ENCODE measurements at regions not wholly inside any gene's neighbourhood (a gene's known extent, or its start where the extent isn't known, plus 50 kb on each side); places are given as distances from the start of the nearest gene placed in this dataset.
"Not testable (repeated sequence)": the region's sequence is repeated elsewhere in the genome, so short reads cannot be mapped to it uniquely, and the experiment has no call there.

GRCh38 chr1:244305776-244306341, 145.8 kb downstream of the ADSS2 start:
- no peak for TF ChIP-seq CTCF (IDR thresholded peaks at IDR 0.05; ENCODE audit: low read depth, low read length, missing control alignments)
- H3K4me3 ChIP-seq (replicated peaks; ENCODE audit: low read depth, low read length), result no peak overlapping the region
- DNase-seq (ENCODE audit: extremely low read depth, low read depth), result no peak

DNA sequence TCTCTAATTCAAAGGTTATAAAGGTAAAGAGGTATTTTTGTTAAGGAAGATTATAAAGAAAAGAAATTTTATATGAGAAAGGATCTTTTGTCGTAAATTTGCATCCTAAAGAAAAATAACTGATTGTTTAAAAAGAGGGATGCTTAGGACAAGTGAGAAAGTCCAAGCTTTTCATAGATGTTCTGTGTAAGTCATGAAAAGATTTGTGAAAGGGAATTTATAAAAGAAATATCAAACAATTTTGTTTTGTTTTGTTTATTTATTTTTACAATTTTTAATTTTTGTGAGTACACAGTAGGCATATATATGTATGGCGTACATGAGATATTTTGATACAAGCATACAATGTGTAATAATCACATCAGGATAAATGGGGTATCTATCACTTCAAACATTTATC, 145.2 kb downstream of the ADSS2 start:
- TF ChIP-seq CTCF (IDR thresholded peaks at IDR 0.05; ENCODE audit: low read depth, low read length, missing control alignments), result no peak
- no peak overlapping the region for H3K4me3 ChIP-seq (replicated peaks; ENCODE audit: low read depth, low read length)
- no peak for DNase-seq (ENCODE audit: extremely low read depth, low read depth)

DNA sequence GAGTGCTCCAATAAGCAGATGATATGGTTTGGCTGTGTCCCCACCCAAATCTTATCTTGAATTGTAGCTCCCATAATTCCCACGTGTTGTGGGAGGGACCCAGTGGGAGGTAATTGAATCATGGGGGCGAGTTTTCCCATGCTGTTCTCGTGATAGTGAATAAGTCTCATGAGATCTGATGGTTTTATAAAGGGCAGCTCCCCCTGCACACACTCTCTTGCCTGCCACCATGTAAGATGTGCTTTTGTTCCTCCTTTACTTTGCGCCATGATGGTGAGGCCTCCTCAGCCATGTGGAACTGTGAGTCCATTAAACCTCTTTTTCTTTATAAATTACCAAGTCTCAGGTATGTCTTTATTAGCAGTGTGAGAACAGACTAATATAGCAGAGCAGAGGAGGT, 142.5 kb downstream of the ADSS2 start:
- H3K4me3 ChIP-seq (replicated peaks; ENCODE audit: low read depth, low read length); DNase-seq (ENCODE audit: extremely low read depth, low read depth): not testable (repeated sequence)

GRCh38 chr1:244311784-244312532, 139.8 kb downstream of the ADSS2 start:
- H3K4me3 ChIP-seq (replicated peaks; ENCODE audit: low read depth, low read length), result no peak overlapping the region
- TF ChIP-seq CTCF (IDR thresholded peaks at IDR 0.05; ENCODE audit: low read depth, low read length, missing control alignments), result no peak
- no peak for DNase-seq (ENCODE audit: extremely low read depth, low read depth)

DNA sequence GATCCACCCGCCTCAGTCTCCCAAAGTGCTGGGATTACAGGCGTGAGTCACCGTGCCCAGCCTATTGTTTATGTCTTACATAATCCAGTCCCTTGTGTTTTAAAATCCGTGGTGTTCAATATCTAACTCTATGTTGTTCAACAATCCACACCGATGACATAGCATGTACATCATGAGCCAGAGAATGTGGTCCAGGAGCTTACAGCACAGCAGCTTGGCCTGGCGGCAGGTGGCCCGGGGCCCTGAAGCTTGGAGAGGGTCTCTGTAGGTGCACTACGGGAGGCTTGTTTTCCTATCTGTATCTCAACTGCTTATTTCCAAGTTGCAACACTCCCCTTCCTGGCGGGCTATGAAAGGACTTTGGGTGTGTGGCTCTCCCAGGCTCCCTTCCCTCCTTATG, 138.4 kb downstream of the ADSS2 start:
- DNase-seq (ENCODE audit: extremely low read depth, low read depth), result no peak
- H3K4me3 ChIP-seq (replicated peaks; ENCODE audit: low read depth, low read length), result no peak overlapping the region
- no peak for TF ChIP-seq CTCF (IDR thresholded peaks at IDR 0.05; ENCODE audit: low read depth, low read length, missing control alignments)

DNA sequence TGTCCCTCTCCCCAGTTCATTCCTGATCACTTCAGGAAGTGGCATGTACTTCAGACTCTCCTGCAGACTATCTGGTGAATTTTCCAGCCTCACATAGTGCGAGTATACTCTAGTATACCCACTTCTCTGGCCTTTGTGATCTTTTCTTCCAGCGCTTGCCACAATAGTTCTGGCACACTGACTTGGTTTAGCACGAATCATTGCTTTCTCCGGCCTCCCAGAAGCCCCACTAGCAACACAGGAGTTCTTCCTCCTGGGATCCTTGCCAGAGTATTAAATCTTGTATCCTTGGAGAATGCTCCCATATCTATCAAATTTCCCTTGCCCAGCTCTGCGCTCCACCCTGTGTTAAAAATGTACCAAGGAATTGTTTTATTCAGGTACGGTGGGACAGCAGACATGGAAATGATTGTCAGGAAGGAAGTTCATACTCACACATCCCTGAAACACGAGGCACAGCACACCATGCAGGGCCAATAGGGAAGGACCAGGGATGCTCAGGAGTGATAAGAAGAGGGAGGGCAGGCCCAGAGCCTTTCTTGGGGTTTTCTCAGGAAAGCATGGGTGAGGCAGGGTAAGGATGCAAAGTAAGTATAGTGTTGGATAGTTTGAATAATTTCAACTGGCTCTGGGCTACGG, 136.7 kb downstream of the ADSS2 start:
- no peak for TF ChIP-seq CTCF (IDR thresholded peaks at IDR 0.05; ENCODE audit: low read depth, low read length, missing control alignments)
- H3K4me3 ChIP-seq (replicated peaks; ENCODE audit: low read depth, low read length), result no peak overlapping the region
- DNase-seq (ENCODE audit: extremely low read depth, low read depth), result no peak

DNA sequence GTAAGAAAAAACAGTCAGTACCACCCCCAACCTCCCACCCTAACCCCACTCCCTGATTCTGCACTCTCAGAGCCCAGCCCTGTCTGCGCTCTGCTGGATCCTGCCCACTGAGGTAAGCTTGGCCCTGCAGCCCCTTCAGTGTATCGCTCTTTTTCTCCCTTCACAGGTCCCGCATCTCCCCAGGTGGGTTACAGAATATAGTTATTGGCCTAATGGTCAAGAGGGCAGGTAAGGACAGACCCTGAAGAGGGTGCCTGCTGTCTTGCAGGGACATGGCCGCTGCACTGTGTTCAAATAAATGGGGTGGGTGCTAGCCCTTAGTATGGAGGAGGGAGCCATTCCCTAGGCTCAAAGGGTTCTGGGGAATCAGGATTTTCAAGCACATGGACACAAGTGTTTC, 135.7 kb downstream of the ADSS2 start:
- DNase-seq (ENCODE audit: extremely low read depth, low read depth), result no peak
- H3K4me3 ChIP-seq (replicated peaks; ENCODE audit: low read depth, low read length), result no peak overlapping the region
- TF ChIP-seq CTCF (IDR thresholded peaks at IDR 0.05; ENCODE audit: low read depth, low read length, missing control alignments), result no peak
